CD4-positive, alpha-beta memory T cell (primary cell): ENCODE measurements at regions not wholly inside any gene's neighbourhood (a gene's known extent, or its start where the extent isn't known, plus 50 kb on each side); places are given as distances from the start of the nearest gene placed in this dataset.

Experiments used
- CTCF ChIA-PET: fragments of 350-600 bp; sonication (Branson Sonifier 250); formaldehyde crosslinking; loops from one replicate; lab custom pipeline; 2021; ENCODE audit warnings: inconsistent platforms; ENCODE audit not compliant: partially characterized antibody; lab: Charles Lee
- POLR2A ChIA-PET: fragments of 350-600 bp; sonication (Branson Sonifier 250); formaldehyde crosslinking; loops from one replicate; lab custom pipeline; 2021; ENCODE audit not compliant: partially characterized antibody; lab: Charles Lee
- DNase-seq, 5 donors: peaks; one replicate each; pipeline versions ENCODE4 v3.0.0 to v3.0.0-alpha.2; 2020 to 2022; ENCODE audit warnings: mixed read lengths in 1 of 5
- H3K27ac ChIP-seq: one replicate; pipeline ENCODE4 v1.7.0; 2013; ENCODE audit warnings: low read depth, low read length
- H3K27me3 ChIP-seq: 2 replicates; pipeline ENCODE4 v1.7.0; 2013; ENCODE audit warnings: mild to moderate bottlenecking, low read length, moderate library complexity; ENCODE audit not compliant: insufficient read depth
- H3K36me3 ChIP-seq: 2 replicates; pipeline ENCODE4 v1.7.0; 2013; ENCODE audit warnings: mild to moderate bottlenecking, low read length, moderate library complexity; ENCODE audit not compliant: insufficient read depth
- H3K4me1 ChIP-seq: 2 replicates; pipeline ENCODE4 v1.7.0; 2013; ENCODE audit warnings: mild to moderate bottlenecking, low read length, moderate library complexity; ENCODE audit not compliant: insufficient read depth
- H3K4me3 ChIP-seq, 2 donors: one replicate each; pipeline ENCODE4 v1.7.0; 2013; ENCODE audit warnings: low read length in 2 of 2, mild to moderate bottlenecking in 1 of 2
- H3K9me3 ChIP-seq, 2 donors: one replicate each; pipeline ENCODE4 v1.7.0; 2013; ENCODE audit warnings: low read length in 2 of 2, control low read depth in 1 of 2; ENCODE audit not compliant: control insufficient read depth in 1 of 2
- H3K27ac Mint-ChIP-seq, 7 donors: one replicate each; pipeline ENCODE4 v1.8.0; 2020 to 2021; ENCODE audit warnings: mixed read lengths in 7 of 7, mild to moderate bottlenecking in 6 of 7, inconsistent platforms in 3 of 7, moderate library complexity in 3 of 7
- H3K27me3 Mint-ChIP-seq, 2 donors: one replicate each; pipeline ENCODE4 v1.8.0; 2020 to 2021; ENCODE audit warnings: mixed read lengths in 2 of 2
- H3K36me3 Mint-ChIP-seq, 2 donors: one replicate each; pipeline ENCODE4 v1.8.0; 2020 to 2021; ENCODE audit warnings: mixed read lengths in 2 of 2, inconsistent platforms in 1 of 2, mild to moderate bottlenecking in 1 of 2
- H3K4me1 Mint-ChIP-seq, 4 donors: one replicate each; pipeline ENCODE4 v1.8.0; 2020 to 2021; ENCODE audit warnings: mixed read lengths in 4 of 4, mild to moderate bottlenecking in 1 of 4
- H3K4me3 Mint-ChIP-seq, 8 donors: one replicate each; pipeline ENCODE4 v1.8.0; 2020 to 2021; ENCODE audit warnings: mixed read lengths in 8 of 8, mild to moderate bottlenecking in 7 of 8, moderate library complexity in 6 of 8, inconsistent platforms in 3 of 8
- H3K9me3 Mint-ChIP-seq, 8 donors: one replicate each; pipeline ENCODE4 v1.8.0; 2020 to 2021; ENCODE audit warnings: mixed read lengths in 8 of 8, mild to moderate bottlenecking in 5 of 8, inconsistent platforms in 3 of 8, moderate library complexity in 1 of 8
- intact Hi-C: fragments of 100-400 bp; cut with micrococcal nuclease; formaldehyde crosslinking; loops from one replicate; pipeline ENCODE4 v1.15.1; 2023

- no peak overlapping the region for H3K4me3 Mint-ChIP-seq
- POLR2A ChIA-PET, result no interaction called here
- no peaks in the 10 kb centered on the region for H3K27me3 Mint-ChIP-seq
- Histone ChIP-seq H3K4me1 (no peaks in the 10 kb centered on the region), H3K36me3 (no peaks in the 10 kb centered on the region), H3K9me3 (no peaks in the 10 kb centered on the region), H3K27me3 (no peaks in the 10 kb centered on the region), H3K27ac (no peak overlapping the region), H3K4me3 (no peak overlapping the region)
- H3K27ac Mint-ChIP-seq, result no peak overlapping the region
- no peaks in the 10 kb centered on the region for H3K9me3 Mint-ChIP-seq
- CTCF ChIA-PET, result no interaction called here
- no peaks in the 10 kb centered on the region for H3K36me3 Mint-ChIP-seq
- intact Hi-C loops, result no loop called here
- no peak for DNase-seq
- no peaks in the 10 kb centered on the region for H3K4me1 Mint-ChIP-seq
These were observed 51.9 kb upstream of the PRPS1 start for GRCh38 chrX:107576392-107576791.

DNA sequence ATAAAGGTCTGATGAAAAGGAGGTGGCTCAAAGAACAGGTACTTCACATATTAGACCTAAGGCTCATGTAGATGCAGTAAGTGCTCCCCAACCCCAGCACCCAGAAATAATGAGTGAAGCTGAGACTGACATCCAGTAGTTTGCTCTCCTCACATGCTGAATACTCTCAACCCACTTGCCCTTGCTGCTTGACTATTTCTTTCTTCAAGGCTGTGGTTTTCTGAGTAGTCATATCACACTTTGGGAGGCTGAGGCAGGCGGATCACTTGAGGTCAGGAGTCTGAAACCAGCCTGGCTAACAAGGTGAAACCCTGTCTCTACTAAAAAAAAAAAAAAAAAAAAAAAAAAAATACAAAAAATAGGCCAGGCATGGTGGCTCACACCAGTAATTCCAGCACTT, 51.5 kb upstream of the PRPS1 start:
- no peaks in the 10 kb centered on the region for H3K9me3 Mint-ChIP-seq
- DNase-seq, result no peak

GRCh38 chrX:107577933-107578332, 50.4 kb upstream of the PRPS1 start:
- ChIA-PET POLR2A (no interaction called here), CTCF (no interaction called here)
- Histone ChIP-seq H3K4me3 (no peak overlapping the region), H3K36me3 (no peaks in the 10 kb centered on the region), H3K9me3 (no peaks in the 10 kb centered on the region), H3K27ac (no peak overlapping the region), H3K4me1 (no peaks in the 10 kb centered on the region), H3K27me3 (no peaks in the 10 kb centered on the region)
- intact Hi-C loops, result no loop called here
- no peak overlapping the region for H3K27ac Mint-ChIP-seq
- no peaks in the 10 kb centered on the region for H3K9me3 Mint-ChIP-seq
- DNase-seq, result no peak
- no peak overlapping the region for H3K4me3 Mint-ChIP-seq
- H3K27me3 Mint-ChIP-seq, result no peaks in the 10 kb centered on the region
- no peaks in the 10 kb centered on the region for H3K36me3 Mint-ChIP-seq
- no peaks in the 10 kb centered on the region for H3K4me1 Mint-ChIP-seq

More for the DNA sequence above, 51.5 kb upstream of the PRPS1 start:
- no peaks in the 10 kb centered on the region for H3K36me3 Mint-ChIP-seq
- ChIA-PET POLR2A (no interaction called here), CTCF (interaction anchor here (0.7 kb wide), 1 partner anchor 462 kb away, joined by 5 read pairs; no protein-coding TSS in a partner anchor)
- no peaks in the 10 kb centered on the region for H3K27me3 ChIP-seq
- H3K36me3 ChIP-seq, result no peaks in the 10 kb centered on the region
- H3K27ac ChIP-seq, result no peak overlapping the region
- no peaks in the 10 kb centered on the region for H3K4me1 Mint-ChIP-seq
- H3K4me3 Mint-ChIP-seq, result no peak overlapping the region
- H3K27ac Mint-ChIP-seq, result no peak overlapping the region
- no peaks in the 10 kb centered on the region for H3K9me3 ChIP-seq
- no peaks in the 10 kb centered on the region for H3K27me3 Mint-ChIP-seq
- H3K4me1 ChIP-seq, result no peaks in the 10 kb centered on the region
- H3K4me3 ChIP-seq, result no peak overlapping the region
- intact Hi-C loops, result no loop called here
